H9 (cell line): ENCODE measurements at regions not wholly inside any gene's neighbourhood (a gene's known extent, or its start where the extent isn't known, plus 50 kb on each side); places are given as distances from the start of the nearest gene placed in this dataset.

ENCODE experiments used
- DNase-seq: peaks from one replicate; pipeline ENCODE4 v3.0.0-alpha.2; 2017
- H2AFZ ChIP-seq: one replicate; pipeline ENCODE4 v1.6.1; 2013; ENCODE audit warnings: mild to moderate bottlenecking, low read length, control low read depth, moderate library complexity
- H2AK5ac ChIP-seq: 2 replicates; pipeline ENCODE4 v1.6.1; 2013; ENCODE audit warnings: low read length, control low read depth, mixed read lengths; ENCODE audit not compliant: insufficient read length
- H2BK120ac ChIP-seq: one replicate; pipeline ENCODE4 v1.6.1; 2013; ENCODE audit warnings: low read depth, mild to moderate bottlenecking, low read length, control low read depth, inconsistent platforms; ENCODE audit not compliant: poor library complexity, severe bottlenecking
- H2BK12ac ChIP-seq: 2 replicates; pipeline ENCODE4 v1.6.1; 2013; ENCODE audit warnings: low read length, control low read depth, mixed read lengths, low read depth; ENCODE audit not compliant: insufficient read length
- H2BK15ac ChIP-seq: 2 replicates; pipeline ENCODE4 v1.6.1; 2013; ENCODE audit warnings: low read depth, low read length, control low read depth
- H2BK20ac ChIP-seq: one replicate; pipeline ENCODE4 v1.6.1; 2013; ENCODE audit warnings: low read depth, mild to moderate bottlenecking, low read length, control low read depth, inconsistent platforms; ENCODE audit not compliant: poor library complexity, severe bottlenecking
- H2BK5ac ChIP-seq: 2 replicates; pipeline ENCODE4 v1.6.1; 2013; ENCODE audit warnings: low read length, control low read depth, mixed read lengths; ENCODE audit not compliant: insufficient read length
- H3K14ac ChIP-seq: 2 replicates; pipeline ENCODE4 v1.6.1; 2013; ENCODE audit warnings: low read length, control low read depth; ENCODE audit not compliant: insufficient read depth
- H3K18ac ChIP-seq: 2 replicates; pipeline ENCODE4 v1.6.1; 2013; ENCODE audit warnings: low read depth, mild to moderate bottlenecking, mixed read lengths, low read length, control low read depth; ENCODE audit not compliant: insufficient read length
- H3K23ac ChIP-seq: 2 replicates; pipeline ENCODE4 v1.6.1; 2013; ENCODE audit warnings: low read length, control low read depth, mixed read lengths, low read depth; ENCODE audit not compliant: insufficient read length
- H3K23me2 ChIP-seq: 2 replicates; pipeline ENCODE4 v1.6.1; 2013; ENCODE audit warnings: low read depth, mild to moderate bottlenecking, mixed read lengths, low read length, control low read depth; ENCODE audit not compliant: insufficient read length, poor library complexity, severe bottlenecking
- H3K27ac ChIP-seq: 2 replicates; pipeline ENCODE4 v1.5.1; 2013; ENCODE audit warnings: low read length, control low read depth, mixed read lengths, low read depth; ENCODE audit not compliant: insufficient read length
- H3K27me3 ChIP-seq: 2 replicates; pipeline ENCODE4 v1.6.1; 2013; ENCODE audit warnings: low read length, control low read depth, inconsistent platforms; ENCODE audit not compliant: insufficient read depth
- H3K4ac ChIP-seq: 2 replicates; pipeline ENCODE4 v1.6.1; 2013; ENCODE audit warnings: low read depth, mild to moderate bottlenecking, control low read depth, inconsistent platforms, low read length, moderate library complexity
- H3K4me1 ChIP-seq: 2 replicates; pipeline ENCODE4 v1.6.1; 2013; ENCODE audit warnings: low read length, control low read depth, inconsistent platforms; ENCODE audit not compliant: insufficient read depth
- H3K4me2 ChIP-seq: 2 replicates; pipeline ENCODE4 v1.6.1; 2013; ENCODE audit warnings: low read length, control low read depth, mixed read lengths; ENCODE audit not compliant: insufficient read length, insufficient read depth
- H3K56ac ChIP-seq: 2 replicates; pipeline ENCODE4 v1.6.1; 2013; ENCODE audit warnings: low read depth, mild to moderate bottlenecking, mixed read lengths, low read length, control low read depth; ENCODE audit not compliant: insufficient read length
- H3K79me1 ChIP-seq: 2 replicates; pipeline ENCODE4 v1.6.1; 2013; ENCODE audit warnings: low read depth, mild to moderate bottlenecking, moderate library complexity, low read length, control low read depth, inconsistent platforms; ENCODE audit not compliant: insufficient read depth, poor library complexity, severe bottlenecking
- H3K79me2 ChIP-seq: 2 replicates; pipeline ENCODE4 v1.6.1; 2013; ENCODE audit warnings: low read length, control low read depth, inconsistent platforms; ENCODE audit not compliant: insufficient read depth
- H3K9ac ChIP-seq: 2 replicates; pipeline ENCODE4 v1.6.1; 2013; ENCODE audit warnings: low read length, control low read depth, mixed read lengths; ENCODE audit not compliant: insufficient read length; ENCODE audit errors: extremely low read depth
- H3K9me3 ChIP-seq: one replicate; pipeline ENCODE4 v1.6.1; 2013; ENCODE audit warnings: low read depth, low read length, inconsistent platforms; ENCODE audit not compliant: control insufficient read depth
- H3T11ph ChIP-seq: one replicate; pipeline ENCODE4 v1.6.1; 2013; ENCODE audit warnings: mild to moderate bottlenecking, low read length, control low read depth, inconsistent platforms
- H4K20me1 ChIP-seq: one replicate; pipeline ENCODE4 v1.6.1; 2013; ENCODE audit not compliant: control insufficient read depth, insufficient read length, insufficient read depth
- H4K5ac ChIP-seq: 2 replicates; pipeline ENCODE4 v1.6.1; 2013; ENCODE audit warnings: low read depth, mild to moderate bottlenecking, mixed read lengths, low read length, control low read depth; ENCODE audit not compliant: insufficient read length
- H4K8ac ChIP-seq: replicated peaks from 2 replicates; pipeline ENCODE4 v1.6.1; 2013; ENCODE audit warnings: low read length, control low read depth, mixed read lengths, low read depth; ENCODE audit not compliant: insufficient read length
- H4K91ac ChIP-seq: 2 replicates; pipeline ENCODE4 v1.6.1; 2013; ENCODE audit warnings: low read depth, mild to moderate bottlenecking, moderate library complexity, mixed read lengths, low read length, control low read depth; ENCODE audit not compliant: insufficient read length
- H3K27ac Mint-ChIP-seq, 3 experiments: 2 replicates in 2 of 3; 3 replicates in 1 of 3; pipeline ENCODE4 v1.8.0; 2020 to 2021; ENCODE audit warnings: mixed read lengths in 3 of 3, mild to moderate bottlenecking in 1 of 3, moderate library complexity in 1 of 3
- H3K27me3 Mint-ChIP-seq: 2 replicates; pipeline ENCODE4 v1.8.0; 2021; ENCODE audit warnings: low read depth, mild to moderate bottlenecking, moderate library complexity, mixed read lengths
- H3K36me3 Mint-ChIP-seq, 3 experiments: 2 replicates in 2 of 3; 3 replicates in 1 of 3; pipeline ENCODE4 v1.8.0; 2020 to 2021; ENCODE audit warnings: low read depth in 3 of 3, mixed read lengths in 3 of 3; ENCODE audit not compliant: insufficient read depth in 1 of 3
- H3K4me1 Mint-ChIP-seq, 2 experiments: 2 replicates each; pipeline ENCODE4 v1.8.0; 2020; ENCODE audit warnings: mixed read lengths in 2 of 2
- H3K4me3 Mint-ChIP-seq, 2 experiments: 2 replicates in 1 of 2; 3 replicates in 1 of 2; pipeline ENCODE4 v1.8.0; 2020 to 2021; ENCODE audit warnings: mild to moderate bottlenecking in 2 of 2, mixed read lengths in 2 of 2, moderate library complexity in 1 of 2
- H3K9me3 Mint-ChIP-seq, 2 experiments: 2 replicates in 1 of 2; 3 replicates in 1 of 2; pipeline ENCODE4 v1.8.0; 2020; ENCODE audit warnings: mild to moderate bottlenecking in 2 of 2, mixed read lengths in 2 of 2, moderate library complexity in 1 of 2
- WGBS: extraction: QIAGEN DNeasy Blood & Tissue Kit; methylation state at CpG from one replicate; pipeline ENCODE4 v1.1.7; 2013; ENCODE audit warnings: missing lambda C conversion rate, low lambda C conversion rate, mixed read lengths; ENCODE audit not compliant: insufficient read length; ENCODE audit errors: extremely low coverage; 5-methylcytosine and 5-hydroxymethylcytosine counted together
- TF ChIP-seq, protein P1 (sequence below): fragments of 200-600 bp; sonication (generic); conservative IDR thresholded peaks from 3 replicates; pipeline ENCODE4 v1.8.0; 2021; ENCODE audit warnings: antibody characterized with exemption, mild to moderate bottlenecking

- Mint-ChIP-seq H3K4me1 (peaks cover 6% of the 10 kb centered on the region in 2 experiments), H3K9me3 (peaks cover 14 to 17% of the 10 kb centered on the region in 2 experiments), H3K27ac (peak overlapping the region in 1 of 3 experiments; percentile 86; a peak in 1 of 7 replicates), H3K27me3 (no peaks in the 10 kb centered on the region), H3K4me3 (no peak overlapping the region), H3K36me3 (peaks cover 6 to 14% (median 7%) of the 10 kb centered on the region in 3 experiments; a peak in 5 of 7 replicates)
- Histone ChIP-seq H3K56ac (no peak overlapping the region), H3K4ac (no peak overlapping the region), H3K27ac (no peak overlapping the region), H3K9me3 (peaks cover 9% of the 10 kb centered on the region), H3K27me3 (no peaks in the 10 kb centered on the region), H3T11ph (no peak overlapping the region), H2BK120ac (no peak overlapping the region), H2BK12ac (no peak overlapping the region), H2AK5ac (no peak overlapping the region), H4K8ac (no peak overlapping the region), H3K18ac (no peak overlapping the region), H3K4me1 (no peaks in the 10 kb centered on the region), H3K4me2 (no peak overlapping the region), H4K5ac (no peak overlapping the region), H2BK20ac (no peak overlapping the region), H3K23me2 (no peaks in the 10 kb centered on the region), H3K79me2 (no peaks in the 10 kb centered on the region), H3K79me1 (no peaks in the 10 kb centered on the region), H3K14ac (no peak overlapping the region), H2AFZ (no peak overlapping the region), H4K20me1 (no peaks in the 10 kb centered on the region), H4K91ac (no peak overlapping the region), H3K23ac (no peak overlapping the region), H2BK15ac (no peak overlapping the region), H3K9ac (no peak overlapping the region), H2BK5ac (no peak overlapping the region)
- no peak for DNase-seq
- TF ChIP-seq, protein P1, sequence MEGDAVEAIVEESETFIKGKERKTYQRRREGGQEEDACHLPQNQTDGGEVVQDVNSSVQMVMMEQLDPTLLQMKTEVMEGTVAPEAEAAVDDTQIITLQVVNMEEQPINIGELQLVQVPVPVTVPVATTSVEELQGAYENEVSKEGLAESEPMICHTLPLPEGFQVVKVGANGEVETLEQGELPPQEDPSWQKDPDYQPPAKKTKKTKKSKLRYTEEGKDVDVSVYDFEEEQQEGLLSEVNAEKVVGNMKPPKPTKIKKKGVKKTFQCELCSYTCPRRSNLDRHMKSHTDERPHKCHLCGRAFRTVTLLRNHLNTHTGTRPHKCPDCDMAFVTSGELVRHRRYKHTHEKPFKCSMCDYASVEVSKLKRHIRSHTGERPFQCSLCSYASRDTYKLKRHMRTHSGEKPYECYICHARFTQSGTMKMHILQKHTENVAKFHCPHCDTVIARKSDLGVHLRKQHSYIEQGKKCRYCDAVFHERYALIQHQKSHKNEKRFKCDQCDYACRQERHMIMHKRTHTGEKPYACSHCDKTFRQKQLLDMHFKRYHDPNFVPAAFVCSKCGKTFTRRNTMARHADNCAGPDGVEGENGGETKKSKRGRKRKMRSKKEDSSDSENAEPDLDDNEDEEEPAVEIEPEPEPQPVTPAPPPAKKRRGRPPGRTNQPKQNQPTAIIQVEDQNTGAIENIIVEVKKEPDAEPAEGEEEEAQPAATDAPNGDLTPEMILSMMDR, result no peak
- no CpG with 5 or more reads among the region's 5 CpGs for WGBS
Measured at GRCh38 chr7:145031162-145031561, 195.3 kb upstream of the TPK1 start.
